Keratinocyte (primary cell): ENCODE measurements at regions not wholly inside any gene's neighbourhood (a gene's known extent, or its start where the extent isn't known, plus 50 kb on each side); places are given as distances from the start of the nearest gene placed in this dataset.

Experiments
- EZH2 ChIP-seq: IDR thresholded peaks from one replicate; pipeline ENCODE4 v1.6.1; 2012; ENCODE audit warnings: inconsistent platforms, mild to moderate bottlenecking, low read length, moderate library complexity
- TF ChIP-seq, protein P1 (sequence below), 3 experiments: IDR thresholded peaks in 1 of 3; conservative IDR thresholded peaks in 1 of 3; optimal IDR thresholded peaks in 1 of 3; 2 replicates in 2 of 3; 3 replicates in 1 of 3; pipeline versions ENCODE3 to v1.5.1; 2011; ENCODE audit warnings: low read length in 3 of 3, mild to moderate bottlenecking in 3 of 3, moderate library complexity in 2 of 3, control low read depth in 1 of 3, inconsistent platforms in 1 of 3; ENCODE audit not compliant: insufficient read depth in 2 of 3; ENCODE audit errors: extremely low read depth in 1 of 3

DNA sequence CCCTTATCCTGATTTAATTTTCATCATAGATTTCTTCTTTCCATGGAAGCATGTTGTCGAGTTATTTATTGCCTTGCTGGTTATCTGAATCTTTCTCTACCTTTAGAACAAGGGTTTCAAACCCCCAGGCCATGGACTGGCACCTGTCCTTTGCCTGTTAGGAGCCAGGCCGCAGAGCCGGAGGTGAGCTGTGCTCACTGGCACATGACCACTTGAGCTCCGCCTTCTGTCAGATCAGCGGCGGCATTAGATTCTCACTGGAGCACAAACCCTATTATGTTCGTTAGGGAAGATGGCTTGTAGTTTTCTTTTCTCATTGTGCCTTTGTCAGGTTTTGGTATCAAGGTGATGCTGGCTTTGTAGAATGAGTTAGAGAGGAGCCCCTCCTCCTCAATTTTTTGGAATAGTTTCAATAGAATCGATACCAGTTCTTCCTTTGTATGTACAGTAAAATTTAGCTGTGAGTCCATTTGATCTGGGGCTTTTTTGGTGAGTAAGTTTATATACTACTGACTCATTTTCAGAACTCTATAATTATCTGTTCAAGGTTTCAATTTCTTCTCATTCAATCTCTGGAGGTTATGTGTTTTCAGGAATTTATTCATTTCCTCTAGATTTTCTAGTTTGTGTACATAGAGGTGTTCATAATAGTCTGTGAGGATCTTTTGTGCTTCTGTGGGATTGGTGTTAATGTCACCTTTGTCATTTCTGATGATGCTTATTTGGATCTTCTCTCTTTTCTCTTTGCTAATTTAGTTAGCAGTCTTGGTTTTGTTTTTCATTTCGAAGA is 668.0 kb upstream of the FAM98A start:
- TF ChIP-seq, protein P1, sequence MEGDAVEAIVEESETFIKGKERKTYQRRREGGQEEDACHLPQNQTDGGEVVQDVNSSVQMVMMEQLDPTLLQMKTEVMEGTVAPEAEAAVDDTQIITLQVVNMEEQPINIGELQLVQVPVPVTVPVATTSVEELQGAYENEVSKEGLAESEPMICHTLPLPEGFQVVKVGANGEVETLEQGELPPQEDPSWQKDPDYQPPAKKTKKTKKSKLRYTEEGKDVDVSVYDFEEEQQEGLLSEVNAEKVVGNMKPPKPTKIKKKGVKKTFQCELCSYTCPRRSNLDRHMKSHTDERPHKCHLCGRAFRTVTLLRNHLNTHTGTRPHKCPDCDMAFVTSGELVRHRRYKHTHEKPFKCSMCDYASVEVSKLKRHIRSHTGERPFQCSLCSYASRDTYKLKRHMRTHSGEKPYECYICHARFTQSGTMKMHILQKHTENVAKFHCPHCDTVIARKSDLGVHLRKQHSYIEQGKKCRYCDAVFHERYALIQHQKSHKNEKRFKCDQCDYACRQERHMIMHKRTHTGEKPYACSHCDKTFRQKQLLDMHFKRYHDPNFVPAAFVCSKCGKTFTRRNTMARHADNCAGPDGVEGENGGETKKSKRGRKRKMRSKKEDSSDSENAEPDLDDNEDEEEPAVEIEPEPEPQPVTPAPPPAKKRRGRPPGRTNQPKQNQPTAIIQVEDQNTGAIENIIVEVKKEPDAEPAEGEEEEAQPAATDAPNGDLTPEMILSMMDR (optimal IDR thresholded peaks at IDR 0.05 in 1 of 3, IDR thresholded peaks at IDR 0.05 in 1 of 3, conservative IDR thresholded peaks at IDR 0.05 in 1 of 3; ENCODE audit: extremely low read depth in 1 of 3, insufficient read depth in 2 of 3, low read length in 3 of 3) = no peak
- no peak for TF ChIP-seq EZH2
